ENCODE measurements at regions not wholly inside any gene's neighbourhood (a gene's known extent, or its start where the extent isn't known, plus 50 kb on each side); places are given as distances from the start of the nearest gene placed in this dataset.

- no peak for DNase-seq
Observed at GRCh38 chr7:112880818-112881418, 90.7 kb upstream of the TMEM168 start.

DNA sequence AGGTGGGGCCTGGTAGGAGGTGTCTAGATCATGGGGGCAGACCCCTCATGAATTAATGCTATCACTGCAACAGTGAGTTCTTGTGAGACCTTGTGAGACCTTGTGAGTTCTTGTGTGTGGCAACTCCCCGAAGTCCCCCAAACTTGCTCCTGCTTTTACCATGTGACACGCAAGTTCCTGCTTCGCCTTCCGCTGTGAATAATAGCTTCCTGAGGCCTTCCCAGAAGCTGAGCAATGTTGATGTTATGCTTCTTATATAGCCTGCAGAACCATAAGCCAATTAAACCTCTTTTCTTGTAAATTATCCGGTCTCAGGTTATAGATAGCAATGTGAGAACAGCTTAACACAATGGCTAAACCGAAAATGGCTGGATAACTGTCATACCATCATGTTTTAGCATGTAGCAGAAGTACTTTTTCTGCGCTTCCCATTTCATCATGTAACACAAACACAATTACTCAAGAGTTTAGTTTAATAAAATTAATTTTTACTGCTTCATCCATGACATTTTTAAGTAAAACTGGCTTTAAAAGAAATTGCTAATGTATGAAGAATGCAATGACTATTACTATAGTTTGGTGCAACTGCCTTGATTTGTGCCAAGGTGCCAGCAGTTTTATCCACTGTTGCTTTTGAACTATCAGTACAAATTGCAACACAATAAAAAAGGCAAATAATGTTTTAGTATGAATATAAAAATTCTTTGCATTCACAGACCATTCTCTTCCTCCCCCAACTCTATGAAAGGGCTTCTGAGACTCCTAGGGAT, 87.7 kb upstream of the TMEM168 start:
- no peak for DNase-seq

GRCh38 chr7:112876877-112877276, 86.7 kb upstream of the TMEM168 start:
- DNase-seq = no peak

- DNase-seq = no peak
Observed at GRCh38 chr7:112874909-112875308, 84.7 kb upstream of the TMEM168 start.

GRCh38 chr7:112873831-112874553, 83.8 kb upstream of the TMEM168 start:
- DNase-seq = no peak

- peak; percentile 34 to 60 for DNase-seq
Observed at GRCh38 chr7:112869111-112869774, 79.0 kb upstream of the TMEM168 start.

DNA sequence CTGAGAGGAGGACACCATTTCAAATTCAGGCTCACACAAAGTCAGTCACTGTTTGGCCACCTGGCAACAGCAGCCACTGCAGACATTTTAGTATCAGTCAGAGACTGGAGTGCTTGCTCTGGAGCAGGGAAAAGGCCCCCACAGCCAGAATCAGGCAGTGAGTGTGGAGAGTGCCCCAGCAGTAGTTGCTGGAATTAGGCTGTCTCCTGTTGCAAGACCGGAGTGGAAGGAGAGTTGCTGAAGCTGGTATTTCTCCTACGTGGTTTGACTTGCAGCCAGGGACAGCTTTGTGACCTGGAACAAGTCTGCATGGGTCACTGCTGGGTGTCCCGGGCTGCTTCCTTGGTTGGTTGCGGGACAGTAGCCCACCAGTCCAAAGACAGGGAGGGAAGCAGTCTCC, 78.4 kb upstream of the TMEM168 start:
- no peak for DNase-seq

- DNase-seq = no peak
Observed at GRCh38 chr7:112866424-112866823, 76.2 kb upstream of the TMEM168 start.

- DNase-seq = no peak
Observed at GRCh38 chr7:112864380-112864779, 74.2 kb upstream of the TMEM168 start.

- DNase-seq = no peak
Observed at GRCh38 chr7:112858838-112859237, 68.6 kb upstream of the TMEM168 start.

GRCh38 chr7:112855227-112855626, 65.0 kb upstream of the TMEM168 start:
- DNase-seq = no peak

DNA sequence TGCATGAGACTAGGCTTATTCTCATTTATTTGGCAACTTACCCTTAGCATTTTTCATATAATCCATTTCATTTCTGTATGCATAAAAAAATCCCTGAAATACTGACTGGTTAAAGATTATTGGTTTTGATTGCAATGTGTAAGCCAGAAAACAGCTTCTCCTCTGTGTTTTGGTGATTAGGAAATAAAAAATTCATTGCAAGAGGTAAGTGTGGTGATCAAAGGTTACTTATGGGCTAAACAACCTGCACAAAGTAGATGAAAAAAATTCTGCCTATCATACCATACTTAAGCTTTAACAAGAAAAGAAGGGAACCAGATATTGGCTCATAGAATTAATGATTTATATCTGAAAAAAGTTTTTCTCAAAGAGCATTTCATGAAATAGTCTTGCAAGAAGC, 64.0 kb upstream of the TMEM168 start:
- no peak for DNase-seq

DNA sequence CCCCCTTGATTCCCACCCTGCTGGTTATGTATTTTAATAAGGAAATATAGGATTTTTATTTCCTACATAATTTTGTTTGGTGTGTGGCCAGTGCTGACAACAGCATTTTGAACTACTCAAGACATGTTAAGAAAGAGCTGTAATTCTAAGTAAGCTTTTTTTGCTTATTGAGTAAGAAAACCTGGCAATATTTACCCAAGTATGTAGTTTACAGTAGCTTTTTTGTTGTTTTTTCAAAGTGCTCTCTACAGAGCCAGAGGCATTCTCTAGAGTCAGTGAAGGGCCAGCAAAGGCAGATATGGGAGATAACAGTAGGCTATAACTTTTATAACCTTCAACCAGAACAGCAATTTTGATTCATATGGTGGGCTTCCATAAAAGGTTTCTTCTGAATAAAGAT, 63.2 kb upstream of the TMEM168 start:
- no peak for DNase-seq

GRCh38 chr7:112843151-112843550, 53.0 kb upstream of the TMEM168 start:
- no peak for DNase-seq
